Choroid plexus epithelial cell (primary cell): ENCODE measurements at regions not wholly inside any gene's neighbourhood (a gene's known extent, or its start where the extent isn't known, plus 50 kb on each side); places are given as distances from the start of the nearest gene placed in this dataset.

Source experiments
- DNase-seq: peaks from one replicate; pipeline ENCODE4 v3.0.0-alpha.2; 2010; ENCODE audit warnings: low read depth
- H3K4me3 ChIP-seq: 2 replicates; pipeline ENCODE4 v1.5.1; 2011; ENCODE audit warnings: low read depth, mild to moderate bottlenecking, control low read depth, low read length, moderate library complexity
- TF ChIP-seq, protein P1 (sequence below): conservative IDR thresholded peaks from 2 replicates; pipeline ENCODE4 v1.5.1; 2011; ENCODE audit warnings: low read depth, mild to moderate bottlenecking, control low read depth, inconsistent platforms, low read length, moderate library complexity

DNA sequence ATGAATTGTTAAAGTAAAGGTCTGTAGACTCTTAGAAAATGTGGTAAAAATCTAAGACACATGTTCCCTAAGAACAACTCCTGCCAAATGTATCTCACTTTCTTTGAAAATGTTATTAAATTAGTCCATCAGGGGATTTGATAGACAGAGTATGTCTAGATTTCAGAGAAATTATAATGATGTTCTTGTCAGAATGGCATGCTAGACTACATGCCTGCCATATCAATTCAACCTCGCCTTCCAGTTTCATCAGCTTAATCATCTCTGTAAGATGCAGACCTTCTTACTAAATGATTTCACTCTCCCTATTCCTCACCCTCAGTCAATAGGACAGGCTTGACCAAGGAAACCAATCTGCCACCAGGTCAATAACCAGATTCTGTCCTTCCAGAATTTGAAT lies 368.4 kb downstream of the TXNL1 start:
- no peak for DNase-seq
- no peak overlapping the region for H3K4me3 ChIP-seq
- TF ChIP-seq, protein P1, sequence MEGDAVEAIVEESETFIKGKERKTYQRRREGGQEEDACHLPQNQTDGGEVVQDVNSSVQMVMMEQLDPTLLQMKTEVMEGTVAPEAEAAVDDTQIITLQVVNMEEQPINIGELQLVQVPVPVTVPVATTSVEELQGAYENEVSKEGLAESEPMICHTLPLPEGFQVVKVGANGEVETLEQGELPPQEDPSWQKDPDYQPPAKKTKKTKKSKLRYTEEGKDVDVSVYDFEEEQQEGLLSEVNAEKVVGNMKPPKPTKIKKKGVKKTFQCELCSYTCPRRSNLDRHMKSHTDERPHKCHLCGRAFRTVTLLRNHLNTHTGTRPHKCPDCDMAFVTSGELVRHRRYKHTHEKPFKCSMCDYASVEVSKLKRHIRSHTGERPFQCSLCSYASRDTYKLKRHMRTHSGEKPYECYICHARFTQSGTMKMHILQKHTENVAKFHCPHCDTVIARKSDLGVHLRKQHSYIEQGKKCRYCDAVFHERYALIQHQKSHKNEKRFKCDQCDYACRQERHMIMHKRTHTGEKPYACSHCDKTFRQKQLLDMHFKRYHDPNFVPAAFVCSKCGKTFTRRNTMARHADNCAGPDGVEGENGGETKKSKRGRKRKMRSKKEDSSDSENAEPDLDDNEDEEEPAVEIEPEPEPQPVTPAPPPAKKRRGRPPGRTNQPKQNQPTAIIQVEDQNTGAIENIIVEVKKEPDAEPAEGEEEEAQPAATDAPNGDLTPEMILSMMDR = no peak

DNA sequence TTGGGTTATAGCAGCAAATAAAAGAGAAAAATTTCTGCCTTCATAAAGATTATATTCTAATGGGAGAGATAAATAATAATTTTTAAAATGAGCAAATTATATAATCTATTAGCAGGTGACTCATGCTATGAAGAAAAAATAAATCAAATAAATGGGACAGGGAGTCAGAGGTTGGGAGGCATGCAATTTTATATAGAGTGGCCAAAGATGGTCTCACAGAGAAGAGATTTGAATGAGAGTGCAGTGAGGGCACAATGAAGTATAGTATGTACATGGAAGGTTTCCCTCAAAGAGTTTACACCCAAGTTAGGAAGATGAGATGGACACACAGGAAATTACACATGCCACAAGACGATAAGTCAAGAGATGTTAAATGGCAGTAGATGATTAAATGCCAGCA lies 369.4 kb downstream of the TXNL1 start:
- TF ChIP-seq, protein P1 = no peak
- no peak for DNase-seq
- no peak overlapping the region for H3K4me3 ChIP-seq

DNA sequence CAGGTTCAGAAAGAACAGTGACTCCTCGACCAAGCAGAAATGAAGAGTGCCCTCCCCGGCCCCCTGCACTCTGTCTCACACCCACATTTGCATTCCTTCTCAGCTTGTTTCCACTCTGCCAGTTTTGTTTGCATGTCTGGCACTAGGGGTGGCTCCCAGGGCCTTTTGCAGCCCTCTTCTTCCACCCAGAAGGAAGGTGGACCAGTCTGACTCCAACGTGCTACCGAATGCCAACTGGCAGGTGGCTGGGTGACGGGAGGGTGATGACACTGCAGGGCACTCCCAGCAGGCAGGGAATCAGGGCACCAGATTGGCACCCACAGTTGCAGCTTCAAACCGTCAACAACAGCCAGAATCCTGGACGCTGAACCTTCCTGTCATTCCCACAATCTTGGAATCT lies 371.1 kb downstream of the TXNL1 start:
- TF ChIP-seq, protein P1 = no peak
- DNase-seq = no peak
- no peak overlapping the region for H3K4me3 ChIP-seq

DNA sequence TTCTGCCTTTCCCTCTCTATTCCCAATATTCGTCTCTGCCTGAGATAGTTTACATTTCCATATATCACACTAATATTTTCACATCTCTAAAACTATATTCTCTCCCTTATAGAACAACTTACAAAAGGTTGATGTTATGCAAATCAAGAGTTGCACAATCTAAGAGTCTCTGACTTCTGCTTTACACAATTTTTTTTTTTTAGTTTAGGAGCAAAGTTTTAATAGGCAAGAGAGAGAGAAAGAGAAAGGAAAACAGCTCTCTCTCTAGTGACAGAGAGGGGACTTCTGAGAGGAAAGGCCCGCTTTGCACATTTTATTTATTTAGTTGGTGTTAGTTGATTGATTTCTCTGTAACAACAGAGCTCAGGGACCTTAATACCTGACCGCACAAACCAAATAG lies 380.2 kb downstream of the TXNL1 start:
- DNase-seq = no peak
- H3K4me3 ChIP-seq = no peak overlapping the region
- TF ChIP-seq, protein P1 = no peak

DNA sequence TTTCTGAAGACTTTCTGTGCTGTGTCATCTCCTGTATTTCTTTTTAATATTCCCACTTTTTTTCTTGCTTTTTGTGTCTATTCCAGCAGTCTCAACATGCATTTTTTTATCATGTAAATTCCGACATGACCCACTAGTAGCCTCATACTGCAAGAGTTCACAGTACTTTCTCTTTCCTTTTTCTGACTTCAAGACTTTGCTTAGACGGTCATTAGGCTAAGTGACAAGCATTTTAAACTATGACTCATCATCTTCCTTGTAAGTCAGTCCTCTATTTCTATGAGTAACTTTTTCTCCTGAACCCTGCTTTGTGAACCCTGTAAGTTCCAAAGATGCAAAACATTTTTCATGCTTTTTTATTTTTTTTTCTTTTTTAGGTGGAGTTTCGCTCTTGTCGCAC lies 381.2 kb downstream of the TXNL1 start:
- no peak overlapping the region for H3K4me3 ChIP-seq
- TF ChIP-seq, protein P1 = no peak
- DNase-seq = peak; percentile 78

DNA sequence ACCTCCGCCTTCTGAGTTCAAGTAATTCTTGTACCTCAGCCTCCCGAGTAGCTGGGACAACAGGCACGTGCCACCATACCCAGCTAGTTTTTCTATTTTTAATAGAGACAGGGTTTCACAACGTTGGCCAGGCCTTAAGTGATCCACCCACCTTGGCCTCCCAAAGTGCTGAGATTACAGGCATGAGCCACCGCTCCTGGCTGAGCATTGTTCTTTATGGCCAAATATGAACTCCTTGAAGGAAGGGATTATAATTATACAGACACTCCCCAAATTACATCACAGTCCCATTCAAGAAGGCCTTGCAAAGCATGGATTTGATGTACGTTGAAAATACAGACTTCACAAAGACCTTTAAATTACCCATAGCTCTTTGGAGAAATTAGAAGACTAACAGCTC lies 381.7 kb downstream of the TXNL1 start:
- no peak overlapping the region for H3K4me3 ChIP-seq
- TF ChIP-seq, protein P1 = no peak
- no peak for DNase-seq

DNA sequence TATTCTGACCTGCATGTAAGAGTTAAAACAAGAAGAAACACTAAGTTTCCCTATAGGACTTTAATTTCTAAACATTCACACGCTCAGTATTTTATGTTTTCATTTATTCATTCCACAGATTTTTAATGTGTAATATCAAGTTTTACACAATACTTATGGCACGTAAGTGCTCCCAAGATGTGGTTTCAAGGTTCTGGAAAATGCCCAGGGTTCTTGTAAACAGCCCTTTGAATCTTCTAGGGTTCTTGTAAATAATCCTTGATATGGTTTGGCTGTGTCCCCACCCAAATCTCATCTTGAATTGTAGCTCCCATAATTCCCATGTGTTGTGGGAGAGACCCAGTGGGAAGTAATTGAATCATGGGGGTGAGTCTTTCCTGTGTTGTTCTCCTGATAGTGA lies 383.0 kb downstream of the TXNL1 start:
- DNase-seq = no peak
- TF ChIP-seq, protein P1 = no peak
- H3K4me3 ChIP-seq = no peak overlapping the region
